ENCODE measurements at regions not wholly inside any gene's neighbourhood (a gene's known extent, or its start where the extent isn't known, plus 50 kb on each side); places are given as distances from the start of the nearest gene placed in this dataset.

DNA sequence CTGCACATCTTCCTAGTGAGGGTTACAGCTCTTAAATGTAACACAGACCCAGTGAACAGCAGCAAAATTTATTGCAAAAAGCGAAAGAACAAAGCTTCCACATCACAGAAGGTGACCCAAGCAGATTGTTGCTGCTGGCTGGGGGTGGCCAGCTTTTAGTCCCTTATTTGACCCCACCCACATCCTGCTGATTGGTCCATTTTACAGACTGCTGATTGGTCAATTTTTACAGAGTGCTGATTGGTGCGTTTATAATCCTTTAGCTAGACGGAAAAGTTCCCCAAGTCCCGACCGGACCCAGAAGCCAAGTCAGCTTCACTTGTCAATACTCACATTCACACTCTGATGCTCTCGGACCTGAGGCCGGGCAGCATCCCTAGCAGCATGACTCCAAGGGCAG, 154.5 kb upstream of the ATP10A start:
- H3K9ac ChIP-seq (ENCODE audit: low read depth in 2 of 2, low read length in 2 of 2) = no peak overlapping the region
- no peak overlapping the region for H3K4me3 ChIP-seq
- H3K27me3 ChIP-seq = no peaks in the 10 kb centered on the region
- TF ChIP-seq, protein P1, sequence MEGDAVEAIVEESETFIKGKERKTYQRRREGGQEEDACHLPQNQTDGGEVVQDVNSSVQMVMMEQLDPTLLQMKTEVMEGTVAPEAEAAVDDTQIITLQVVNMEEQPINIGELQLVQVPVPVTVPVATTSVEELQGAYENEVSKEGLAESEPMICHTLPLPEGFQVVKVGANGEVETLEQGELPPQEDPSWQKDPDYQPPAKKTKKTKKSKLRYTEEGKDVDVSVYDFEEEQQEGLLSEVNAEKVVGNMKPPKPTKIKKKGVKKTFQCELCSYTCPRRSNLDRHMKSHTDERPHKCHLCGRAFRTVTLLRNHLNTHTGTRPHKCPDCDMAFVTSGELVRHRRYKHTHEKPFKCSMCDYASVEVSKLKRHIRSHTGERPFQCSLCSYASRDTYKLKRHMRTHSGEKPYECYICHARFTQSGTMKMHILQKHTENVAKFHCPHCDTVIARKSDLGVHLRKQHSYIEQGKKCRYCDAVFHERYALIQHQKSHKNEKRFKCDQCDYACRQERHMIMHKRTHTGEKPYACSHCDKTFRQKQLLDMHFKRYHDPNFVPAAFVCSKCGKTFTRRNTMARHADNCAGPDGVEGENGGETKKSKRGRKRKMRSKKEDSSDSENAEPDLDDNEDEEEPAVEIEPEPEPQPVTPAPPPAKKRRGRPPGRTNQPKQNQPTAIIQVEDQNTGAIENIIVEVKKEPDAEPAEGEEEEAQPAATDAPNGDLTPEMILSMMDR (IDR thresholded peaks at IDR 0.05) = no peak
- DNase-seq = no peak
- intact Hi-C loops (cut with DNase I) = no loop called here
- H3K9me3 ChIP-seq = no peaks in the 10 kb centered on the region
- no peak overlapping the region for H3K27ac ChIP-seq
- no peaks in the 10 kb centered on the region for H3K36me3 ChIP-seq
- H3K4me1 ChIP-seq = no peaks in the 10 kb centered on the region

DNA sequence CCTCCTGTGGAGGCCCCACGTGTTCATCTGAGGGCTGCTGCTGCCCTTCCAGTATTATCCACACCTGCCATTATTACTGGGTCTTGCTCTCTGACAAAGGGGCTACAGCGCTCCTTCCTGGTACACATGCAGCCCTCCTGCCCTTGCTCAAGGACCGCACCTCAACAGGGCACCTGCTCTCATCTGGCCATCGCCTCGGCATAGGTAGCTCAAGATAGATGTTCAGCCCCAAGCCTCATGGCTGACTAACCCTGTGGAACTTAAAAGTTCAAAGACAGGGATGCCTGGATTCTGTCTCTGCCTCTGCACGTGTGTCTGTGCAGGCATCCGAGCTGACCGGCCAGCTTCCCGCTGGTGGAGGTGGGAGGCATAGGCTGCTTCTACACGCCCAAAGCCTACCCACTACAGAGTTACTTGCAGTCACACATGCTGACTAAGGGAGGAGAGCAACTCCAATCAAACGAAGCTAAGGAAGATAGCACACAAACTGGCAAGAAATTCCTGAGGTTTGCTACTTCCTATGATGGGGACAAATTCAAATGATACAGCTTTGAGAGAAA, 152.5 kb upstream of the ATP10A start:
- Histone ChIP-seq H3K4me1 (no peaks in the 10 kb centered on the region), H3K9ac (ENCODE audit: low read depth in 2 of 2, low read length in 2 of 2) (no peak overlapping the region), H3K4me3 (no peak overlapping the region), H3K27ac (no peak overlapping the region), H3K9me3 (no peaks in the 10 kb centered on the region), H3K36me3 (no peaks in the 10 kb centered on the region), H3K27me3 (no peaks in the 10 kb centered on the region)
- DNase-seq = no peak
- intact Hi-C loops (cut with DNase I) = no loop called here
- TF ChIP-seq, protein P1 (IDR thresholded peaks at IDR 0.05) = no peak

DNA sequence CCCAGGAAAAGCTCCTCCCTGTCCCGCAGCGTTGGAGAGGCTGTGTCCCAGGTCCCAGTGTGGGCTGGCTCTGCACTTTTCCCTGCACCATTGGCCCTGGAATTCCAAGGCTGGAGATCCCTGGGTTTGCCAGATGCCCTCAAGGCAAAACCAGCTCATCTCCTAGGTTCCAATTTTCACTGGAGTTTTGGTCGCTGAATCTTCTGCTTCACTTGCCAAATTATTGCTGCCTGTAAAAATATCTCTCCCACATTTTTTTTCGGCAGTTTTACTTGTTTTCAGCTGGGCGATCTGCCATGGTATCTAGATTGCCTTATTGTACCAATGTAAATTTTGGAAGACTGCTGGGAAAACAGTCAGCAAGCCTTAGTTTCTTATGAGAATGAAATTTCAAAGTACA, 150.9 kb upstream of the ATP10A start:
- Histone ChIP-seq H3K4me1 (no peaks in the 10 kb centered on the region), H3K27ac (no peak overlapping the region), H3K9ac (ENCODE audit: low read depth in 2 of 2, low read length in 2 of 2) (no peak overlapping the region), H3K27me3 (no peaks in the 10 kb centered on the region), H3K36me3 (no peaks in the 10 kb centered on the region), H3K4me3 (no peak overlapping the region), H3K9me3 (no peaks in the 10 kb centered on the region)
- DNase-seq = no peak
- intact Hi-C loops (cut with DNase I) = no loop called here
- TF ChIP-seq, protein P1 (IDR thresholded peaks at IDR 0.05) = no peak

DNA sequence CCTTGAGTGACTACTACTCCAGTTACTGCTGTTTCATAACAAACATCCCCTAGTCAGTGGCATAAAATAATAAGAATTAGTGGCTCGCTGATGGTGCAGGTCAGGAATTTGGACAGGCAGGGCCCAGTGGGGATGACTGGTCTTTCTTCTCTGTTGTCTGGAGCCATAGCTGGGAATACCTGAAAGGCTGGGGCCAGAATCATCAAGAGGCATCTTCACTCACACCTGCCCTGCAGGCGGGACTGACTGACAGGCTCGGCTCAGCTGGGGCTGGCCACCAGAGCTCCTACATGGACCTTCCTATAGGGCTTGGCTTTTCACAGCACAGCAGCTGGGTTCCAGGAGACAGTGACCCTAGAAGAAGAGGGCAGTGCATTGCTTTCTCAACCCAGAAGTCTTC, 148.8 kb upstream of the ATP10A start:
- Histone ChIP-seq H3K9me3 (no peaks in the 10 kb centered on the region), H3K4me3 (no peak overlapping the region), H3K36me3 (no peaks in the 10 kb centered on the region), H3K4me1 (no peaks in the 10 kb centered on the region), H3K27ac (no peak overlapping the region), H3K9ac (ENCODE audit: low read depth in 2 of 2, low read length in 2 of 2) (no peak overlapping the region), H3K27me3 (no peaks in the 10 kb centered on the region)
- TF ChIP-seq, protein P1 (IDR thresholded peaks at IDR 0.05) = no peak
- DNase-seq = no peak
- intact Hi-C loops (cut with DNase I) = no loop called here

DNA sequence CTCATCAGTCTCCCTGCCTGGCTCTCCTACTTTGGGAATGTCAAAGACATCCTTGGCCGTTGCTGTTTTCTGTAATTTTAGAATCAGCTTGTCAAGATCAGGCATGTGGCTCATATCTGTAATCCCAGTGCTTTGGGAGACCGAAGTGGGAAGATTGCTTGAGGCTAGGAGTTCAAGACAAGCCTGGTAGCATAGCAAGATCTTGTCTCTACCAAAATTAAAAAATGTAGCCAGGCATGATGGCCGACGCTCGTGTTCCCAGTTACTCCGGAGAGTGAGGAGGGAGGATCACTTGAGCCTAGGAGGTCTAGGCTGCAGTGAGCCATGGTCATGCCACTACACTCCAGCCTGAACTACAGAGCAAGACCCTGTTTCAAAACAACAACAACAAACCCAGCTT, 144.0 kb upstream of the ATP10A start:
- TF ChIP-seq, protein P1 (IDR thresholded peaks at IDR 0.05) = no peak

More for the DNA sequence above, 144.0 kb upstream of the ATP10A start:
- Histone ChIP-seq H3K27me3 (no peaks in the 10 kb centered on the region), H3K4me1 (no peaks in the 10 kb centered on the region), H3K4me3 (no peak overlapping the region), H3K9ac (ENCODE audit: low read depth in 2 of 2, low read length in 2 of 2) (no peak overlapping the region), H3K27ac (no peak overlapping the region), H3K9me3 (no peaks in the 10 kb centered on the region), H3K36me3 (no peaks in the 10 kb centered on the region)
- DNase-seq = no peak
- intact Hi-C loops (cut with DNase I) = loop anchor here (10.0 kb wide), 1 partner anchor 52 kb away; no protein-coding TSS in a partner anchor

Measured in colonic mucosa (tissue), 4 donors.